Endothelial cell of umbilical vein (primary cell): ENCODE measurements at regions not wholly inside any gene's neighbourhood (a gene's known extent, or its start where the extent isn't known, plus 50 kb on each side); places are given as distances from the start of the nearest gene placed in this dataset.

Source experiments
- BruUV-seq: library from RNA; stranded (reverse); fragments of 400-500 nt; replicated peaks from 2 replicates; lab custom pipeline; 2021; lab: Mats Ljungman, UMichigan
- CTCF ChIA-PET: fragments of 300-600, 350-600 bp; sonication (Branson Sonifier 250); formaldehyde crosslinking; loops from one replicate; lab custom pipeline; 2021; ENCODE audit warnings: antibody characterized with exemption, inconsistent platforms; lab: Charles Lee
- POLR2A ChIA-PET: fragments of 300-600, 350-600 bp; sonication (Branson Sonifier 250); formaldehyde crosslinking; loops from one replicate; lab custom pipeline; 2021; ENCODE audit warnings: antibody characterized with exemption, inconsistent platforms; lab: Charles Lee
- DNase-seq: peaks from one replicate; pipeline ENCODE4 v3.0.0-alpha.2; 2011; ENCODE audit warnings: low read depth, low spot score
- FAIRE-seq: peaks from 2 replicates; lab custom pipeline; 2011; peaks lifted over from hg19 to GRCh38; lab: Jason Lieb, UNC
- H2AFZ ChIP-seq: 2 replicates; pipeline ENCODE4 v1.6.0; 2012; ENCODE audit warnings: low read depth, low read length, control low read depth, inconsistent platforms
- H3K27ac ChIP-seq: 2 replicates; pipeline ENCODE4 v1.5.1; 2011; ENCODE audit warnings: low read depth, mild to moderate bottlenecking, control low read depth, low read length, moderate library complexity; ENCODE audit not compliant: insufficient read depth
- H3K27me3 ChIP-seq, 2 experiments: 2 replicates each; pipeline versions ENCODE4 v1.6.0 to v1.6.1; 2011; ENCODE audit warnings: low read length in 2 of 2, mixed read lengths in 1 of 2; ENCODE audit not compliant: control insufficient read depth in 2 of 2, insufficient read depth in 2 of 2
- H3K36me3 ChIP-seq, 2 experiments: 2 replicates in 1 of 2; 3 replicates in 1 of 2; pipeline ENCODE4 v1.5.1; 2011; ENCODE audit warnings: low read length in 2 of 2, mild to moderate bottlenecking in 1 of 2, moderate library complexity in 1 of 2; ENCODE audit not compliant: control insufficient read depth in 2 of 2, insufficient read depth in 2 of 2; ENCODE audit errors: extremely low read depth in 1 of 2
- H3K4me1 ChIP-seq: 3 replicates; pipeline ENCODE4 v1.5.1; 2011; ENCODE audit warnings: mild to moderate bottlenecking, low read length; ENCODE audit not compliant: control insufficient read depth, insufficient read depth; ENCODE audit errors: extremely low read depth
- H3K4me2 ChIP-seq: 2 replicates; pipeline ENCODE4 v1.6.1; 2011; ENCODE audit warnings: low read length, control low read depth, mixed read lengths; ENCODE audit not compliant: insufficient read depth
- H3K4me3 ChIP-seq, 3 experiments: fragments of 200-600 bp in 1 of 3; sonication (generic), shearing (Covaris generic) in 1 of 3; replicated peaks in 1 of 3; 2 replicates each; pipeline ENCODE4 v1.5.1; 2011 to 2016; ENCODE audit warnings: control low read depth in 3 of 3, low read length in 3 of 3, mild to moderate bottlenecking in 2 of 3, inconsistent platforms in 1 of 3, low read depth in 1 of 3, moderate library complexity in 1 of 3; ENCODE audit not compliant: insufficient read depth in 1 of 3
- H3K79me2 ChIP-seq: 2 replicates; pipeline ENCODE4 v1.6.0; 2012; ENCODE audit warnings: low read length, inconsistent platforms; ENCODE audit not compliant: control insufficient read depth, insufficient read depth
- H3K9ac ChIP-seq: replicated peaks from 2 replicates; pipeline ENCODE3; 2011; ENCODE audit warnings: low read length, control low read depth; ENCODE audit not compliant: insufficient read depth; ENCODE audit errors: extremely low read depth
- H3K9me1 ChIP-seq: replicated peaks from 3 replicates; pipeline ENCODE4 v1.6.0; 2011; ENCODE audit warnings: mild to moderate bottlenecking, low read length; ENCODE audit not compliant: control insufficient read depth, insufficient read depth; ENCODE audit errors: extremely low read depth
- H3K9me3 ChIP-seq: replicated peaks from 2 replicates; pipeline ENCODE4 v1.5.1; 2012; ENCODE audit warnings: low read length, inconsistent platforms; ENCODE audit not compliant: control insufficient read depth, insufficient read depth
- H4K20me1 ChIP-seq: replicated peaks from 2 replicates; pipeline ENCODE3; 2011; ENCODE audit warnings: mild to moderate bottlenecking, low read length; ENCODE audit not compliant: control insufficient read depth, insufficient read depth; ENCODE audit errors: extremely low read depth
- CTCF ChIP-seq, 2 donors: IDR thresholded peaks; 1 replicate in 1 of 2; 2 replicates in 1 of 2; pipeline ENCODE4 v1.5.1; 2011; ENCODE audit warnings: low read length in 2 of 2, mild to moderate bottlenecking in 2 of 2, moderate library complexity in 2 of 2, control low read depth in 1 of 2, inconsistent platforms in 1 of 2, low read depth in 1 of 2; ENCODE audit not compliant: insufficient read depth in 1 of 2; ENCODE audit errors: extremely low read depth in 1 of 2
- EZH2 ChIP-seq: IDR thresholded peaks from 2 replicates; pipeline ENCODE4 v1.6.1; 2012; ENCODE audit warnings: borderline replicate concordance, low read depth, mild to moderate bottlenecking, moderate library complexity, low read length, inconsistent platforms; ENCODE audit not compliant: severe bottlenecking
- FOS ChIP-seq: IDR thresholded peaks from 2 replicates; pipeline ENCODE4 v1.6.1; 2011; ENCODE audit warnings: mild to moderate bottlenecking, low read length, moderate library complexity, borderline replicate concordance; ENCODE audit not compliant: insufficient read depth
- GATA2 ChIP-seq: IDR thresholded peaks from 2 replicates; pipeline ENCODE4 v1.7.0; 2011; ENCODE audit warnings: low read depth, mild to moderate bottlenecking, moderate library complexity, mixed read lengths, low read length; ENCODE audit not compliant: insufficient read length, insufficient read depth
- JUN ChIP-seq: IDR thresholded peaks from 2 replicates; pipeline ENCODE4 v1.6.1; 2011; ENCODE audit warnings: borderline replicate concordance, low read depth; ENCODE audit not compliant: insufficient read length, insufficient read depth
- MAX ChIP-seq: IDR thresholded peaks from 2 replicates; pipeline ENCODE4 v1.6.1; 2011; ENCODE audit not compliant: insufficient read depth, insufficient read length
- MYC ChIP-seq: IDR thresholded peaks from one replicate; pipeline ENCODE4 v1.6.1; 2011; ENCODE audit warnings: mild to moderate bottlenecking, low read depth, low read length
- POLR2A ChIP-seq: IDR thresholded peaks from 2 replicates; pipeline ENCODE4 v1.6.1; 2012; ENCODE audit warnings: low read depth, mild to moderate bottlenecking, control low read depth, low read length
- POLR2AphosphoS5 ChIP-seq: IDR thresholded peaks from 2 replicates; pipeline ENCODE4 v1.6.1; 2012; ENCODE audit warnings: low read depth, mild to moderate bottlenecking, control low read depth, low read length, moderate library complexity; ENCODE audit not compliant: insufficient read depth
- dilution Hi-C: fragments of 300-500 bp; cut with MboI; formaldehyde crosslinking; loops from one replicate; pipeline ENCODE4 v1.15.0; 2019; ENCODE audit warnings: low sequenced_read_pairs; ENCODE audit not compliant: extremely low pct_ligation_motif_present
- intact Hi-C: fragments of 100-400 bp; cut with micrococcal nuclease; formaldehyde crosslinking; loops from one replicate; pipeline ENCODE4 v1.10.0; 2022

GRCh38 chr1:217188280-217189237, 442.3 kb downstream of the GPATCH2 start:
- Histone ChIP-seq H3K9me3 (peaks cover 2% of the 10 kb centered on the region), H4K20me1 (no peaks in the 10 kb centered on the region), H3K4me3 (no peak overlapping the region), H3K9me1 (no peaks in the 10 kb centered on the region), H3K4me1 (no peaks in the 10 kb centered on the region), H3K36me3 (no peaks in the 10 kb centered on the region), H3K4me2 (no peak overlapping the region), H3K27ac (no peak overlapping the region), H3K27me3 (no peaks in the 10 kb centered on the region), H3K9ac (no peak overlapping the region), H2AFZ (no peak overlapping the region), H3K79me2 (no peaks in the 10 kb centered on the region)
- intact Hi-C loops, result no loop called here
- TF ChIP-seq POLR2A (no peak), EZH2 (no peak), CTCF (IDR thresholded peaks at IDR 0.05; ENCODE audit: extremely low read depth in 1 of 2, insufficient read depth in 1 of 2, low read depth in 1 of 2, low read length in 2 of 2) (no peak), POLR2AphosphoS5 (no peak), JUN (no peak), GATA2 (no peak), MAX (no peak), FOS (no peak), MYC (no peak)
- no peak for FAIRE-seq
- ChIA-PET CTCF (no interaction called here), POLR2A (no interaction called here)
- no peak for DNase-seq
- BruUV-seq, result no TSS peak
- dilution Hi-C loops, result no loop called here
